Gastrocnemius medialis (tissue), 4 donors: ENCODE measurements at regions not wholly inside any gene's neighbourhood (a gene's known extent, or its start where the extent isn't known, plus 50 kb on each side); places are given as distances from the start of the nearest gene placed in this dataset.

Source experiments
- ATAC-seq, 2 donors: fragments of 150-250 bp; one replicate each; pipeline ENCODE4 v1.9.1; 2016
- DNase-seq, 2 donors: peaks; one replicate each; pipeline ENCODE4 v3.0.0-alpha.2; 2019
- H3K27ac ChIP-seq, 4 donors: fragments of 200-600 bp; sonication (generic); 1 replicate in 1 of 4; 2 replicates in 3 of 4; pipeline ENCODE4 v1.5.1; 2016 to 2018; ENCODE audit warnings: mild to moderate bottlenecking in 2 of 4, moderate library complexity in 1 of 4
- H3K27me3 ChIP-seq, 3 donors: fragments of 200-600 bp; sonication (generic) in 2 of 3; 1 replicate in 1 of 3; 2 replicates in 2 of 3; pipeline versions ENCODE4 v1.5.1 to v1.6.0; 2016 to 2019; ENCODE audit warnings: mild to moderate bottlenecking in 1 of 3, moderate library complexity in 1 of 3
- H3K36me3 ChIP-seq, 2 donors: fragments of 200-600 bp; sonication (generic) in 1 of 2; one replicate each; pipeline ENCODE4 v1.5.1; 2017 to 2018
- H3K4me1 ChIP-seq, 2 donors: fragments of 200-600 bp; sonication (generic) in 1 of 2; one replicate each; pipeline ENCODE4 v1.5.1; 2016 to 2017; ENCODE audit warnings: mild to moderate bottlenecking in 2 of 2
- H3K4me3 ChIP-seq, 4 donors: fragments of 200-600 bp; sonication (generic) in 3 of 4; 1 replicate in 1 of 4; 2 replicates in 3 of 4; pipeline ENCODE4 v1.5.1; 2016 to 2019; ENCODE audit warnings: mild to moderate bottlenecking in 2 of 4
- H3K9me3 ChIP-seq, 3 donors: fragments of 200-600 bp; sonication (generic) in 2 of 3; 1 replicate in 1 of 3; 2 replicates in 2 of 3; pipeline ENCODE4 v1.5.1; 2016 to 2019
- POLR2A ChIP-seq, 2 donors: fragments of 450-650 bp; IDR thresholded peaks; one replicate each; pipeline ENCODE4 v1.6.1; 2017; ENCODE audit warnings: antibody characterized with exemption in 2 of 2, mild to moderate bottlenecking in 2 of 2, moderate library complexity in 2 of 2
- in situ Hi-C, 4 donors: fragments of 200-750 bp; cut with MboI; loops; one replicate each; pipeline versions ENCODE4 v1.15.0 to v1.8.0; 2017; ENCODE audit warnings: low sequenced_read_pairs in 4 of 4
- intact Hi-C: fragments of 100-400 bp; cut with DNase I; formaldehyde crosslinking; loops from one replicate; pipeline ENCODE4 v1.15.1; 2023; ENCODE audit warnings: low total_unique reads
- TF ChIP-seq, protein P1 (sequence below), 5 experiments: fragments of 450-650 bp in 3 of 5; fragments of 200-600 bp in 2 of 5; sonication (generic) in 2 of 5; IDR thresholded peaks in 4 of 5; conservative IDR thresholded peaks in 1 of 5; 1 replicate in 4 of 5; 2 replicates in 1 of 5; pipeline ENCODE4 v1.5.1; 2016 to 2019; ENCODE audit warnings: antibody characterized with exemption in 5 of 5, mild to moderate bottlenecking in 3 of 5, moderate library complexity in 3 of 5

DNA sequence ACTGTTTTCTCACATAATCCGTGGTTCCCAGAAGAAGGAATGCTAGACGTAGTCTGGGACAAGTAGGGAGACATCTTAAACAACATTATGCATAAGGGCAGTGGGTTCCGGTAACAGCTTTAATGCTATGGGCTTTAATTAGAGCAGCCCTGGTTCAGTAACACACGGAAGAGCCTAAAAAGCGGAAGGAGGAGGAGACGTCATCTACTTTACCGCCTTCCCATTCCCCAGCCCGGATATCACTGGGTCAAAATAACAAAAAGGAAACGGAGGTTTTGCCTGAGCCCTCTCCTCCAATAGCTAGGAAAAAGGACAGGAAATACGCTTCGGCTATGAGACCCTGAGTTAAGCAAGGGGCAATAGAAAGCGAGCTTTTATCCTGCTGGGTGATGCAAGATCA, 124.8 kb upstream of the KDM5D start:
- H3K4me3 ChIP-seq, result no peak overlapping the region
- DNase-seq (no peak), ATAC-seq (no peak)
- intact Hi-C loops, result no loop called here
- no peak overlapping the region for H3K27ac ChIP-seq
- no peaks in the 10 kb centered on the region for H3K4me1 ChIP-seq
- H3K36me3 ChIP-seq, result no peaks in the 10 kb centered on the region
- no peak for TF ChIP-seq POLR2A (IDR thresholded peaks at IDR 0.05)
- TF ChIP-seq, protein P1, sequence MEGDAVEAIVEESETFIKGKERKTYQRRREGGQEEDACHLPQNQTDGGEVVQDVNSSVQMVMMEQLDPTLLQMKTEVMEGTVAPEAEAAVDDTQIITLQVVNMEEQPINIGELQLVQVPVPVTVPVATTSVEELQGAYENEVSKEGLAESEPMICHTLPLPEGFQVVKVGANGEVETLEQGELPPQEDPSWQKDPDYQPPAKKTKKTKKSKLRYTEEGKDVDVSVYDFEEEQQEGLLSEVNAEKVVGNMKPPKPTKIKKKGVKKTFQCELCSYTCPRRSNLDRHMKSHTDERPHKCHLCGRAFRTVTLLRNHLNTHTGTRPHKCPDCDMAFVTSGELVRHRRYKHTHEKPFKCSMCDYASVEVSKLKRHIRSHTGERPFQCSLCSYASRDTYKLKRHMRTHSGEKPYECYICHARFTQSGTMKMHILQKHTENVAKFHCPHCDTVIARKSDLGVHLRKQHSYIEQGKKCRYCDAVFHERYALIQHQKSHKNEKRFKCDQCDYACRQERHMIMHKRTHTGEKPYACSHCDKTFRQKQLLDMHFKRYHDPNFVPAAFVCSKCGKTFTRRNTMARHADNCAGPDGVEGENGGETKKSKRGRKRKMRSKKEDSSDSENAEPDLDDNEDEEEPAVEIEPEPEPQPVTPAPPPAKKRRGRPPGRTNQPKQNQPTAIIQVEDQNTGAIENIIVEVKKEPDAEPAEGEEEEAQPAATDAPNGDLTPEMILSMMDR (IDR thresholded peaks at IDR 0.05 in 4 of 5, conservative IDR thresholded peaks at IDR 0.05 in 1 of 5), result no peak
- H3K9me3 ChIP-seq, result no peaks in the 10 kb centered on the region
- in situ Hi-C loops, result no loop called here
- H3K27me3 ChIP-seq, result no peaks in the 10 kb centered on the region

DNA sequence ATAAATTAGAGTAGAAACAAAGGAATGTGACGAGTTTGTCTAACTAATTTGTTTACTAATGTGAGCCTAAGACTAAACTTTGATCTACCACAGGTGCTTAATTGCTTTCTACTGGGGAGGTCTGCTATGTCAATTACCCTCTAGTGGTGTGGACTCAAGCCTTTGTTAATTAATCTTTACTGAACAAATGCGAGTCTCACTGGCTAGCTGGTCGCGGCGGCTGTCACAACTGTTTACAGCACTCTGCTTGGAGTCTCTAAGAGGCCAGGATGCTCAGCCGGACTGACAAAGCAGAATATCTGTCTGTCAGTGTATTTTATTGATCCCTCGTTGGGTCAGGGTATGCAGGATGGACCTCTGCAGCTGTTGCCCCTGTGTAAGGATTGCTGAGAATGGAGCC, 124.1 kb upstream of the KDM5D start:
- H3K4me1 ChIP-seq, result no peaks in the 10 kb centered on the region

DNA sequence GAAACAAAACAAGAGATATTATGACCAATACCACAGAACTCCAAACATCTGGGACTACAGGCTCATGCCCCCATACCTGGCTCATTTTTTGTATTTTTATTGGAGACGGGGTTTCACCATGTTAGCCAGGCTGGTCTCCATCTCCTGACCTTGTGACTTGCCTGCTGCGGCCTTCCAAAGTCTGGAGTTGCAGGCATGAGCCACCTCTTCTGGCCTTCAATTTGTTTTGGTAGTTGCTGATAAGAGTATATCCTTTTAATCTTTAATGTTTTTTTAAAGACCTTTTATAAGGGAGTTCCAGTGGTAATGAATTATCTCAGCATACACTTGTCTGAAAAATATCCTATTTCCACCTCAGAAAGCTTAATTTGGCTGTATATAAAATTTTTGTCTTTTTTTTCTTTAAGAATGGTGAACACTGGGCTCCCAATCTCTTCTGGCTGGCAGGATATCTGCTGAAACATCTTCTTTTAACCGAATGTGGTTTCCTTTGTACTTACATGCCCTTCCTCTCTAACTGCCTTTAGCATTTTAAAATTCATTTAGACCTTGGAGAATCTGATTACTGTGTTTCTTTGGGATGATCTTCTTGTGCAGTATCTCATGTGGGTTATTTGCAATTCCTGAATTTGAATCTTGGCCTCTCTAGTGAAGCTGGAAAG, 112.1 kb upstream of the KDM5D start:
- H3K9me3 ChIP-seq, result no peaks in the 10 kb centered on the region
- no peak for DNase-seq
- TF ChIP-seq, protein P1 (IDR thresholded peaks at IDR 0.05 in 4 of 5, conservative IDR thresholded peaks at IDR 0.05 in 1 of 5), result no peak
- TF ChIP-seq POLR2A (IDR thresholded peaks at IDR 0.05), result no peak
- no peaks in the 10 kb centered on the region for H3K4me1 ChIP-seq
- intact Hi-C loops, result no loop called here
- no peak overlapping the region for H3K27ac ChIP-seq
- no peak overlapping the region for H3K4me3 ChIP-seq
- H3K36me3 ChIP-seq, result no peaks in the 10 kb centered on the region
- in situ Hi-C loops, result no loop called here
- no peaks in the 10 kb centered on the region for H3K27me3 ChIP-seq
- no peak for ATAC-seq

More for the DNA sequence above, 124.1 kb upstream of the KDM5D start:
- Histone ChIP-seq H3K36me3 (no peaks in the 10 kb centered on the region), H3K27ac (no peak overlapping the region), H3K27me3 (no peaks in the 10 kb centered on the region), H3K4me3 (no peak overlapping the region), H3K9me3 (no peaks in the 10 kb centered on the region)
- TF ChIP-seq, protein P1 (IDR thresholded peaks at IDR 0.05 in 4 of 5, conservative IDR thresholded peaks at IDR 0.05 in 1 of 5), result no peak
- no peak for TF ChIP-seq POLR2A (IDR thresholded peaks at IDR 0.05)
- intact Hi-C loops, result no loop called here
- DNase-seq, result no peak
- ATAC-seq, result no peak
- in situ Hi-C loops, result no loop called here

DNA sequence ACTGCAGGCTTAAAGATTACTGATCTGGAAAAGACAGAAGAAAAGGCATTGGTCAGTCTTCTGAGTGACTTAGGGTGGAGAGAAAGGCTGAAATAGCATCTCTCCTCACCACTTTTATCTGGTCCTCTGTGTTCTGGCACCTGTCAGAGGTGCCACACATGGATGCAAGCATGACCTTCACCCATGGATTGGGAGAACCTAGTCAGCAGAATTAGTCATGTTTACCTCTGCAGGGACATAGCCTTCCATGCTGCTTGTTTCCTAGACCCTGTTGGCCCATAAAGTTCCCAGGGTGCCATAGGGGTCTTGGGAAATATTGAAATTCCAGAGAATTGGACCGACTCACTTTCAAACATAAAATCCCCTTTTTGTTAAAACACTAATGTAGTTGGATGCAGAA, 98.4 kb upstream of the KDM5D start:
- intact Hi-C loops, result no loop called here
- Histone ChIP-seq H3K27ac (no peak overlapping the region), H3K27me3 (no peaks in the 10 kb centered on the region), H3K9me3 (no peaks in the 10 kb centered on the region), H3K4me3 (no peak overlapping the region), H3K4me1 (no peaks in the 10 kb centered on the region), H3K36me3 (no peaks in the 10 kb centered on the region)
- no peak for TF ChIP-seq POLR2A (IDR thresholded peaks at IDR 0.05)
- TF ChIP-seq, protein P1 (IDR thresholded peaks at IDR 0.05 in 4 of 5, conservative IDR thresholded peaks at IDR 0.05 in 1 of 5), result no peak
- ATAC-seq, result no peak
- no peak for DNase-seq
- in situ Hi-C loops, result no loop called here

DNA sequence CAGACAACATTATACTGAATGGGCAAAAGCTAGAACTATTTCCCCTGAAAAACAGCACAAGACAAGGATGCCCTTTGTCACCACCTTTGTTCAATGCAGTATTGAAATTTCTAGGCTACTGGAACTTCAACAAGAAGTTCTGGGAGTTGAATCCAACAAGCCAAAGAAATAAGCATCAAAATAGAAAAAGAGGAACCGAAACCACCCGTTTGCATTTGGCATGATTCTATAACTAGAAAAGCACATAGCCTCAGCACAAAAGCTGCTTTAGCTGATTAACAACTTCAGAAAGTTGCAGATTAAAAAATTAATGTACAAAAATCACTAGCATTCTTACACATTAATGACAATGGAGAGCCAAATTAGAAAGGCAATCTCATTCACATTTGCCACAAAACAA, 79.6 kb upstream of the KDM5D start:
- H3K27me3 ChIP-seq, result no peaks in the 10 kb centered on the region
- in situ Hi-C loops, result no loop called here
- no peak overlapping the region for H3K27ac ChIP-seq
- no peak for TF ChIP-seq POLR2A (IDR thresholded peaks at IDR 0.05)
- TF ChIP-seq, protein P1 (IDR thresholded peaks at IDR 0.05 in 4 of 5, conservative IDR thresholded peaks at IDR 0.05 in 1 of 5), result no peak
- H3K4me3 ChIP-seq, result no peak overlapping the region
- no peaks in the 10 kb centered on the region for H3K4me1 ChIP-seq
- DNase-seq (no peak), ATAC-seq (no peak)
- intact Hi-C loops, result no loop called here
- no peaks in the 10 kb centered on the region for H3K36me3 ChIP-seq
- no peaks in the 10 kb centered on the region for H3K9me3 ChIP-seq
